ENCODE measurements at regions not wholly inside any gene's neighbourhood (a gene's known extent, or its start where the extent isn't known, plus 50 kb on each side); places are given as distances from the start of the nearest gene placed in this dataset.

DNA sequence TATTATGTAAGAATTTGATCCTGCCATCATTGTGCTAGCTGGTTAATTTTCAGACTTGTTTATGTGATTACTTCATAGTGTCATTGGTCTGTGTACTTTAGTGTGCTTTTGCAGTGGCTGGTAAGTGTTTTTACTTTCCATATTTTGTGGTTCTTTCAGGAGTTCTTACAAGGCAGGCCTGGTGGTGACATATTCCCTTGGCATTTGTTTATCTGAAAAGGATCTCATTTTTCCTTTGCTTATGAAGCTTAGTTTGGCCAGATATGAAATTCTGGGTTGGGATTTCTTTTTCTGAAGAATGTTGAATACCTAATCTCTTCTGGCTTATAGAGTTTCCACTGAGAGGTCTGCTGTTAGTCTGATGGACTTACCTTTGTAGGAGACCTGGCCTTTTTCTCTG is 72.8 kb upstream of the MC4R start:
- Histone ChIP-seq H4K20me1 (ENCODE audit: insufficient read depth, low read length) (no peaks in the 10 kb centered on the region), H3K4me1 (ENCODE audit: low read length) (no peaks in the 10 kb centered on the region), H2AFZ (ENCODE audit: low read length) (no peak overlapping the region), H3K79me2 (ENCODE audit: low read length) (no peaks in the 10 kb centered on the region), H3K9me3 (replicated peaks; ENCODE audit: insufficient read depth, low read length) (no peaks in the 10 kb centered on the region), H3K27me3 (replicated peaks; ENCODE audit: insufficient read depth, low read length) (no peaks in the 10 kb centered on the region), H3K27ac (ENCODE audit: low read length) (no peak overlapping the region), H3K4me2 (ENCODE audit: low read depth, low read length) (no peak overlapping the region), H3K9ac (ENCODE audit: low read length) (no peak overlapping the region), H3K36me3 (replicated peaks; ENCODE audit: insufficient read depth, low read length) (no peaks in the 10 kb centered on the region), H3F3A (ENCODE audit: insufficient read depth, low read length) (no peaks in the 10 kb centered on the region), H3K4me3 (ENCODE audit: low read length) (no peak overlapping the region), H3K9me2 (replicated peaks; ENCODE audit: insufficient read depth, low read length) (no peaks in the 10 kb centered on the region)
- TF ChIP-seq EZH2phosphoT487 (IDR thresholded peaks at IDR 0.05; ENCODE audit: low read length) = no peak
- TF ChIP-seq EZH2 (optimal IDR thresholded peaks at IDR 0.05; ENCODE audit: low read depth, low read length) = no peak
- TF ChIP-seq, protein P1, sequence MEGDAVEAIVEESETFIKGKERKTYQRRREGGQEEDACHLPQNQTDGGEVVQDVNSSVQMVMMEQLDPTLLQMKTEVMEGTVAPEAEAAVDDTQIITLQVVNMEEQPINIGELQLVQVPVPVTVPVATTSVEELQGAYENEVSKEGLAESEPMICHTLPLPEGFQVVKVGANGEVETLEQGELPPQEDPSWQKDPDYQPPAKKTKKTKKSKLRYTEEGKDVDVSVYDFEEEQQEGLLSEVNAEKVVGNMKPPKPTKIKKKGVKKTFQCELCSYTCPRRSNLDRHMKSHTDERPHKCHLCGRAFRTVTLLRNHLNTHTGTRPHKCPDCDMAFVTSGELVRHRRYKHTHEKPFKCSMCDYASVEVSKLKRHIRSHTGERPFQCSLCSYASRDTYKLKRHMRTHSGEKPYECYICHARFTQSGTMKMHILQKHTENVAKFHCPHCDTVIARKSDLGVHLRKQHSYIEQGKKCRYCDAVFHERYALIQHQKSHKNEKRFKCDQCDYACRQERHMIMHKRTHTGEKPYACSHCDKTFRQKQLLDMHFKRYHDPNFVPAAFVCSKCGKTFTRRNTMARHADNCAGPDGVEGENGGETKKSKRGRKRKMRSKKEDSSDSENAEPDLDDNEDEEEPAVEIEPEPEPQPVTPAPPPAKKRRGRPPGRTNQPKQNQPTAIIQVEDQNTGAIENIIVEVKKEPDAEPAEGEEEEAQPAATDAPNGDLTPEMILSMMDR (IDR thresholded peaks at IDR 0.05; ENCODE audit: low read length) = no peak
- DNase-seq = no peak

- no peaks in the 10 kb centered on the region for H4K20me1 ChIP-seq (ENCODE audit: insufficient read depth, low read length)
- DNase-seq = no peak
- no peaks in the 10 kb centered on the region for H3K9me3 ChIP-seq (replicated peaks; ENCODE audit: insufficient read depth, low read length)
- no peaks in the 10 kb centered on the region for H3K79me2 ChIP-seq (ENCODE audit: low read length)
- H3F3A ChIP-seq (ENCODE audit: insufficient read depth, low read length) = no peaks in the 10 kb centered on the region
- no peak overlapping the region for H3K27ac ChIP-seq (ENCODE audit: low read length)
- H3K4me3 ChIP-seq (ENCODE audit: low read length) = no peak overlapping the region
- H3K4me2 ChIP-seq (ENCODE audit: low read depth, low read length) = no peak overlapping the region
- H3K9ac ChIP-seq (ENCODE audit: low read length) = no peak overlapping the region
- no peaks in the 10 kb centered on the region for H3K9me2 ChIP-seq (replicated peaks; ENCODE audit: insufficient read depth, low read length)
- H2AFZ ChIP-seq (ENCODE audit: low read length) = no peak overlapping the region
- no peaks in the 10 kb centered on the region for H3K4me1 ChIP-seq (ENCODE audit: low read length)
- H3K27me3 ChIP-seq (replicated peaks; ENCODE audit: insufficient read depth, low read length) = no peaks in the 10 kb centered on the region
- no peak for TF ChIP-seq EZH2phosphoT487 (IDR thresholded peaks at IDR 0.05; ENCODE audit: low read length)
- TF ChIP-seq EZH2 (optimal IDR thresholded peaks at IDR 0.05; ENCODE audit: low read depth, low read length) = no peak
- H3K36me3 ChIP-seq (replicated peaks; ENCODE audit: insufficient read depth, low read length) = no peaks in the 10 kb centered on the region
These were observed 74.2 kb upstream of the MC4R start for GRCh38 chr18:60446821-60447220.

- no peaks in the 10 kb centered on the region for H3K9me3 ChIP-seq (replicated peaks; ENCODE audit: insufficient read depth, low read length)
- no peak for TF ChIP-seq EZH2phosphoT487 (IDR thresholded peaks at IDR 0.05; ENCODE audit: low read length)
- no peak for TF ChIP-seq EZH2 (optimal IDR thresholded peaks at IDR 0.05; ENCODE audit: low read depth, low read length)
- TF ChIP-seq, protein P1 (IDR thresholded peaks at IDR 0.05; ENCODE audit: low read length) = no peak
- no peaks in the 10 kb centered on the region for H3K4me1 ChIP-seq (ENCODE audit: low read length)
- H3K27me3 ChIP-seq (replicated peaks; ENCODE audit: insufficient read depth, low read length) = no peaks in the 10 kb centered on the region
- no peak overlapping the region for H3K27ac ChIP-seq (ENCODE audit: low read length)
- H3K4me2 ChIP-seq (ENCODE audit: low read depth, low read length) = no peak overlapping the region
- no peaks in the 10 kb centered on the region for H3K36me3 ChIP-seq (replicated peaks; ENCODE audit: insufficient read depth, low read length)
- H3K4me3 ChIP-seq (ENCODE audit: low read length) = no peak overlapping the region
- no peak overlapping the region for H3K9ac ChIP-seq (ENCODE audit: low read length)
- no peaks in the 10 kb centered on the region for H3K79me2 ChIP-seq (ENCODE audit: low read length)
- H4K20me1 ChIP-seq (ENCODE audit: insufficient read depth, low read length) = no peaks in the 10 kb centered on the region
- H3K9me2 ChIP-seq (replicated peaks; ENCODE audit: insufficient read depth, low read length) = no peaks in the 10 kb centered on the region
- no peak overlapping the region for H2AFZ ChIP-seq (ENCODE audit: low read length)
- DNase-seq = no peak
- no peaks in the 10 kb centered on the region for H3F3A ChIP-seq (ENCODE audit: insufficient read depth, low read length)
These were observed 76.1 kb upstream of the MC4R start for GRCh38 chr18:60448487-60449267.

- Histone ChIP-seq H3K9ac (ENCODE audit: low read length) (no peak overlapping the region), H3K9me3 (replicated peaks; ENCODE audit: insufficient read depth, low read length) (no peaks in the 10 kb centered on the region), H3K79me2 (ENCODE audit: low read length) (no peaks in the 10 kb centered on the region), H3K27ac (ENCODE audit: low read length) (no peak overlapping the region), H3K27me3 (replicated peaks; ENCODE audit: insufficient read depth, low read length) (no peaks in the 10 kb centered on the region), H3K4me2 (ENCODE audit: low read depth, low read length) (no peak overlapping the region), H3K36me3 (replicated peaks; ENCODE audit: insufficient read depth, low read length) (no peaks in the 10 kb centered on the region), H4K20me1 (ENCODE audit: insufficient read depth, low read length) (no peaks in the 10 kb centered on the region), H2AFZ (ENCODE audit: low read length) (no peak overlapping the region), H3F3A (ENCODE audit: insufficient read depth, low read length) (no peaks in the 10 kb centered on the region), H3K9me2 (replicated peaks; ENCODE audit: insufficient read depth, low read length) (no peaks in the 10 kb centered on the region), H3K4me3 (ENCODE audit: low read length) (no peak overlapping the region), H3K4me1 (ENCODE audit: low read length) (no peaks in the 10 kb centered on the region)
- TF ChIP-seq EZH2phosphoT487 (IDR thresholded peaks at IDR 0.05; ENCODE audit: low read length) (no peak), EZH2 (optimal IDR thresholded peaks at IDR 0.05; ENCODE audit: low read depth, low read length) (no peak)
- TF ChIP-seq, protein P1 (IDR thresholded peaks at IDR 0.05; ENCODE audit: low read length) = no peak
- no peak for DNase-seq
These were observed 79.8 kb upstream of the MC4R start for GRCh38 chr18:60452421-60452820.
